NOMO-1 treated with DMSO at 0.1 percent for 48 hours (cell line): ENCODE measurements at regions not wholly inside any gene's neighbourhood (a gene's known extent, or its start where the extent isn't known, plus 50 kb on each side); places are given as distances from the start of the nearest gene placed in this dataset.

Source experiments
- DNase-seq: peaks from one replicate; lab custom pipeline; 2025; ENCODE audit not compliant: unreplicated experiment; lab: John Stamatoyannopoulos, UW

GRCh38 chr10:31261511-31262311 is 57.3 kb upstream of the ZEB1 start:
- DNase-seq = peak; percentile 55

- DNase-seq = no peak
These were observed 56.3 kb upstream of the ZEB1 start for GRCh38 chr10:31262672-31263071.

- no peak for DNase-seq
These were observed 55.1 kb upstream of the ZEB1 start for GRCh38 chr10:31263903-31264302.

GRCh38 chr10:31268444-31269303 is 50.3 kb upstream of the ZEB1 start:
- no peak for DNase-seq
